H1 (cell line): ENCODE measurements at regions not wholly inside any gene's neighbourhood (a gene's known extent, or its start where the extent isn't known, plus 50 kb on each side); places are given as distances from the start of the nearest gene placed in this dataset.

Source experiments
- CTCF ChIA-PET: fragments of 300-600 bp; sonication (Branson Sonifier 250); formaldehyde crosslinking; loops from one replicate; lab custom pipeline; 2021; ENCODE audit not compliant: partially characterized antibody; lab: Charles Lee
- POLR2A ChIA-PET: fragments of 300-600 bp; sonication (Branson Sonifier 250); formaldehyde crosslinking; loops from one replicate; lab custom pipeline; 2021; ENCODE audit warnings: inconsistent platforms; ENCODE audit not compliant: partially characterized antibody; lab: Charles Lee
- DNase-seq, 2 experiments: peaks; one replicate each; pipeline versions ENCODE4 v3.0.0 to v3.0.0-alpha.2; 2010 to 2022; ENCODE audit warnings: low spot score in 2 of 2, low read depth in 1 of 2, mixed read lengths in 1 of 2
- FAIRE-seq: peaks from 2 replicates; lab custom pipeline; 2011; peaks lifted over from hg19 to GRCh38; lab: Jason Lieb, UNC
- H2AFZ ChIP-seq: 2 replicates; pipeline ENCODE4 v1.8.1; 2012; ENCODE audit warnings: low read length, inconsistent platforms
- H2AK5ac ChIP-seq: 2 replicates; pipeline ENCODE4 v1.6.1; 2013; ENCODE audit warnings: low read depth, low read length
- H2BK120ac ChIP-seq: replicated peaks from 2 replicates; pipeline ENCODE3; 2013; ENCODE audit warnings: low read depth, low read length, inconsistent platforms
- H2BK12ac ChIP-seq: 2 replicates; pipeline ENCODE4 v1.6.1; 2013; ENCODE audit warnings: low read depth, low read length
- H2BK15ac ChIP-seq: 2 replicates; pipeline ENCODE4 v1.6.1; 2013; ENCODE audit warnings: low read length
- H2BK20ac ChIP-seq: 2 replicates; pipeline ENCODE4 v1.6.1; 2013; ENCODE audit warnings: low read length
- H2BK5ac ChIP-seq: 2 replicates; pipeline ENCODE4 v1.6.1; 2013; ENCODE audit warnings: low read depth, low read length
- H3K14ac ChIP-seq: 2 replicates; pipeline ENCODE4 v1.6.1; 2013; ENCODE audit warnings: inconsistent platforms; ENCODE audit not compliant: insufficient read length
- H3K18ac ChIP-seq: 2 replicates; pipeline ENCODE4 v1.6.1; 2013; ENCODE audit warnings: low read length; ENCODE audit errors: extremely low read depth
- H3K23ac ChIP-seq: 2 replicates; pipeline ENCODE4 v1.6.1; 2013; ENCODE audit warnings: inconsistent platforms; ENCODE audit not compliant: insufficient read length
- H3K23me2 ChIP-seq: 2 replicates; pipeline ENCODE4 v1.6.1; 2013; ENCODE audit warnings: low read depth, low read length
- H3K27ac ChIP-seq: 2 replicates; pipeline ENCODE4 v1.6.1; 2011; ENCODE audit warnings: low read depth, low read length, inconsistent platforms
- H3K27me3 ChIP-seq, 4 experiments: replicated peaks in 1 of 4; 1 replicate in 1 of 4; 2 replicates in 3 of 4; pipeline versions ENCODE4 v1.6.1 to v1.8.1; 2011 to 2013; ENCODE audit warnings: low read length in 3 of 4, mild to moderate bottlenecking in 3 of 4, inconsistent platforms in 2 of 4, mixed read lengths in 2 of 4, moderate library complexity in 1 of 4; ENCODE audit not compliant: control insufficient read depth in 3 of 4, insufficient read depth in 3 of 4; ENCODE audit errors: extremely low read depth in 1 of 4
- H3K36me3 ChIP-seq, 4 experiments: 2 replicates each; pipeline versions ENCODE4 v1.6.1 to v1.8.1; 2011 to 2013; ENCODE audit warnings: mild to moderate bottlenecking in 4 of 4, low read length in 3 of 4, moderate library complexity in 2 of 4, control low read depth in 1 of 4, inconsistent platforms in 1 of 4; ENCODE audit not compliant: insufficient read depth in 4 of 4, control insufficient read depth in 2 of 4
- H3K4ac ChIP-seq: replicated peaks from 2 replicates; pipeline ENCODE3; 2013; ENCODE audit warnings: low read length, low read depth, mixed read lengths, inconsistent platforms; ENCODE audit not compliant: insufficient read length
- H3K4me1 ChIP-seq, 4 experiments: replicated peaks in 1 of 4; 1 replicate in 1 of 4; 2 replicates in 3 of 4; pipeline versions ENCODE4 v1.6.1 to v1.8.1; 2011 to 2013; ENCODE audit warnings: low read length in 3 of 4, inconsistent platforms in 2 of 4, mixed read lengths in 1 of 4; ENCODE audit not compliant: insufficient read depth in 4 of 4, control insufficient read depth in 3 of 4
- H3K4me2 ChIP-seq, 2 experiments: 2 replicates each; pipeline versions ENCODE4 v1.6.1 to v1.8.1; 2011 to 2013; ENCODE audit warnings: low read depth in 2 of 2, low read length in 2 of 2, control low read depth in 1 of 2, inconsistent platforms in 1 of 2, mild to moderate bottlenecking in 1 of 2; ENCODE audit not compliant: insufficient read depth in 1 of 2
- H3K4me3 ChIP-seq, 4 experiments: fragments of 200-600, 300-600 bp in 1 of 4; sonication (generic), shearing (Covaris generic), sonication (Bioruptor Twin) in 1 of 4; 2 replicates each; pipeline versions ENCODE4 v1.5.1 to v1.8.1; 2011 to 2016; ENCODE audit warnings: low read length in 4 of 4, low read depth in 3 of 4, control low read depth in 2 of 4, inconsistent platforms in 2 of 4, mild to moderate bottlenecking in 2 of 4, mixed read lengths in 1 of 4, moderate library complexity in 1 of 4; ENCODE audit not compliant: insufficient read depth in 2 of 4; ENCODE audit errors: extremely low read depth in 1 of 4
- H3K56ac ChIP-seq: replicated peaks from 2 replicates; pipeline ENCODE3; 2013; ENCODE audit warnings: low read depth, mild to moderate bottlenecking, mixed read lengths, low read length, inconsistent platforms; ENCODE audit not compliant: insufficient read length
- H3K79me1 ChIP-seq: 2 replicates; pipeline ENCODE4 v1.6.1; 2013; ENCODE audit warnings: low read depth, low read length, control low read depth
- H3K79me2 ChIP-seq, 2 experiments: 2 replicates each; pipeline versions ENCODE4 v1.6.1 to v1.8.1; 2012 to 2013; ENCODE audit warnings: low read length in 2 of 2, mild to moderate bottlenecking in 2 of 2, inconsistent platforms in 1 of 2; ENCODE audit not compliant: insufficient read depth in 2 of 2, control insufficient read depth in 1 of 2
- H3K9ac ChIP-seq, 4 experiments: replicated peaks in 1 of 4; 1 replicate in 1 of 4; 2 replicates in 3 of 4; pipeline versions ENCODE4 v1.6.1 to v1.8.1; 2011 to 2013; ENCODE audit warnings: low read depth in 3 of 4, low read length in 3 of 4, control low read depth in 2 of 4, mild to moderate bottlenecking in 2 of 4, moderate library complexity in 2 of 4, inconsistent platforms in 1 of 4; ENCODE audit errors: extremely low read depth in 1 of 4
- H3K9me3 ChIP-seq, 2 experiments: 2 replicates each; pipeline versions ENCODE4 v1.6.1 to v1.8.1; 2012 to 2013; ENCODE audit warnings: mild to moderate bottlenecking in 2 of 2, moderate library complexity in 2 of 2, control low read depth in 1 of 2, inconsistent platforms in 1 of 2, low read depth in 1 of 2, low read length in 1 of 2, mixed read lengths in 1 of 2; ENCODE audit not compliant: insufficient read depth in 2 of 2
- H4K20me1 ChIP-seq, 2 experiments: replicated peaks in 1 of 2; 2 replicates each; pipeline versions ENCODE3 to v1.8.1; 2011 to 2013; ENCODE audit warnings: inconsistent platforms in 2 of 2, low read length in 2 of 2, mild to moderate bottlenecking in 1 of 2; ENCODE audit not compliant: insufficient read depth in 2 of 2, control insufficient read depth in 1 of 2
- H4K5ac ChIP-seq: 2 replicates; pipeline ENCODE4 v1.6.1; 2013; ENCODE audit warnings: low read length, low read depth, mixed read lengths, inconsistent platforms; ENCODE audit not compliant: insufficient read length
- H4K8ac ChIP-seq: 2 replicates; pipeline ENCODE4 v1.8.0; 2013; ENCODE audit warnings: mild to moderate bottlenecking, moderate library complexity, low read length, inconsistent platforms; ENCODE audit not compliant: insufficient read depth; ENCODE audit errors: extremely low read depth
- H4K91ac ChIP-seq: replicated peaks from 2 replicates; pipeline ENCODE3; 2013; ENCODE audit warnings: low read length, mixed read lengths, inconsistent platforms; ENCODE audit not compliant: insufficient read length
- ATF2 ChIP-seq: IDR thresholded peaks from 2 replicates; pipeline ENCODE4 v1.6.1; 2012; ENCODE audit warnings: low read length, inconsistent platforms
- BRCA1 ChIP-seq: IDR thresholded peaks from 2 replicates; pipeline ENCODE4 v1.6.1; 2012; ENCODE audit warnings: low read depth, low read length, improper control_type of control experiment
- CHD1 ChIP-seq: IDR thresholded peaks from 2 replicates; pipeline ENCODE4 v1.6.1; 2012; ENCODE audit warnings: low read depth, low read length, improper control_type of control experiment
- EGR1 ChIP-seq: IDR thresholded peaks from 2 replicates; pipeline ENCODE4 v1.6.1; 2011; ENCODE audit warnings: low read depth, low read length, borderline replicate concordance
- GTF2F1 ChIP-seq: IDR thresholded peaks from 2 replicates; pipeline ENCODE4 v1.6.1; 2012; ENCODE audit warnings: low read depth, low read length, improper control_type of control experiment, borderline replicate concordance
- HDAC6 ChIP-seq: IDR thresholded peaks from one replicate; pipeline ENCODE4 v1.7.1; 2012; ENCODE audit warnings: low read depth, mild to moderate bottlenecking, inconsistent platforms, low read length, moderate library complexity
- JUN ChIP-seq: IDR thresholded peaks from 2 replicates; pipeline ENCODE4 v1.6.1; 2011; ENCODE audit warnings: low read depth, mild to moderate bottlenecking, improper control_type of control experiment, low read length
- POLR2A ChIP-seq, 2 experiments: IDR thresholded peaks; 1 replicate in 1 of 2; 2 replicates in 1 of 2; pipeline ENCODE4 v1.6.1; 2011; ENCODE audit warnings: low read depth in 2 of 2, low read length in 2 of 2, mild to moderate bottlenecking in 2 of 2; ENCODE audit errors: control extremely low read depth in 1 of 2
- RBBP5 ChIP-seq: IDR thresholded peaks from 2 replicates; pipeline ENCODE4 v1.7.1; 2012; ENCODE audit warnings: low read depth, mild to moderate bottlenecking, inconsistent platforms, low read length, moderate library complexity, borderline replicate concordance
- RFX5 ChIP-seq: IDR thresholded peaks from 2 replicates; pipeline ENCODE4 v1.6.1; 2011; ENCODE audit warnings: low read depth, low read length, improper control_type of control experiment, borderline replicate concordance
- SAP30 ChIP-seq: fragments of 300-600 bp; sonication (generic); IDR thresholded peaks from 2 replicates; pipeline ENCODE4 v1.7.1; 2012; ENCODE audit warnings: low read length, moderate library complexity, mild to moderate bottlenecking, inconsistent platforms; ENCODE audit not compliant: insufficient read depth, insufficient replicate concordance
- SIRT6 ChIP-seq: IDR thresholded peaks from one replicate; pipeline ENCODE4 v1.7.1; 2012; ENCODE audit warnings: low read length, inconsistent platforms
- SIX5 ChIP-seq: IDR thresholded peaks from 2 replicates; pipeline ENCODE4 v1.6.1; 2011; ENCODE audit warnings: mild to moderate bottlenecking, low read depth, low read length
- WGBS, 2 experiments: shearing (Covaris generic) in 1 of 2; methylation state at CpG; one replicate each; pipeline versions ENCODE4 v1.1.6 to v1.1.7; 2013 to 2015; ENCODE audit warnings: low lambda C conversion rate in 2 of 2, mixed read lengths in 2 of 2, inconsistent platforms in 1 of 2, low coverage in 1 of 2, missing lambda C conversion rate in 1 of 2; ENCODE audit not compliant: insufficient replicate concordance in 2 of 2, insufficient coverage in 1 of 2, insufficient read length in 1 of 2; ENCODE audit errors: extremely low coverage in 1 of 2, missing lambda C conversion rate in 1 of 2; 5-methylcytosine and 5-hydroxymethylcytosine counted together

- 80% methylated on average over 1 of the region's 1 CpG; no CpG with 5 or more reads in 1 of the 2 experiments for WGBS, 2 experiments
- H3K23me2 ChIP-seq = no peaks in the 10 kb centered on the region
- no peaks in the 10 kb centered on the region for H3K79me2 ChIP-seq
- POLR2A ChIA-PET = interaction anchor here (1.5 kb wide), 1 partner anchor 11 kb away, joined by 3 read pairs; no protein-coding TSS in a partner anchor
- H2BK15ac ChIP-seq = no peak overlapping the region
- H3K23ac ChIP-seq = no peak overlapping the region
- H3K14ac ChIP-seq = no peak overlapping the region
- no peaks in the 10 kb centered on the region for H3K79me1 ChIP-seq
- no peak overlapping the region for H3K56ac ChIP-seq
- TF ChIP-seq EGR1 (no peak), GTF2F1 (no peak), RBBP5 (no peak), SIX5 (no peak), CHD1 (no peak), JUN (no peak), RFX5 (no peak), SIRT6 (no peak), HDAC6 (no peak), ATF2 (no peak), BRCA1 (no peak), POLR2A (IDR thresholded peaks at IDR 0.05; ENCODE audit: control extremely low read depth in 1 of 2, low read depth in 2 of 2, low read length in 2 of 2) (no peak), SAP30 (no peak)
- no peaks in the 10 kb centered on the region for H3K9me3 ChIP-seq
- H3K27ac ChIP-seq = no peak overlapping the region
- no peak overlapping the region for H3K4me2 ChIP-seq
- 0 out of 7 replicates have a peak, but pooled peaks cover 0 to 1% (median 0%) of the 10 kb centered on the region in 4 experiments for H3K4me1 ChIP-seq
- H3K36me3 ChIP-seq = no peaks in the 10 kb centered on the region
- no peak overlapping the region for H2AFZ ChIP-seq
- no peak overlapping the region for H4K8ac ChIP-seq
- H4K20me1 ChIP-seq = no peaks in the 10 kb centered on the region
- no peak overlapping the region for H3K9ac ChIP-seq
- peaks cover 0 to 1% (median 0%) of the 10 kb centered on the region in 4 experiments; a peak in 1 of 7 replicates for H3K27me3 ChIP-seq
- H2AK5ac ChIP-seq = no peak overlapping the region
- FAIRE-seq (no peak), DNase-seq (no peak)
- H4K5ac ChIP-seq = no peak overlapping the region
- no peak overlapping the region for H2BK5ac ChIP-seq
- CTCF ChIA-PET = interaction anchor here (0.6 kb wide), 1 partner anchor 419 kb away, joined by 5 read pairs; no protein-coding TSS in a partner anchor
- H4K91ac ChIP-seq = no peak overlapping the region
- H3K18ac ChIP-seq = no peak overlapping the region
- no peak overlapping the region for H3K4me3 ChIP-seq
- H3K4ac ChIP-seq = no peak overlapping the region
- no peak overlapping the region for H2BK120ac ChIP-seq
- H2BK20ac ChIP-seq = no peak overlapping the region
- H2BK12ac ChIP-seq = no peak overlapping the region
These were observed 89.2 kb upstream of the MITF start for GRCh38 chr3:69650066-69650419.
